Putamen (tissue), 1 donor: ENCODE measurements at regions not wholly inside any gene's neighbourhood (a gene's known extent, or its start where the extent isn't known, plus 50 kb on each side); places are given as distances from the start of the nearest gene placed in this dataset.

Experiments used
- DNase-seq: peaks from one replicate; pipeline ENCODE4 v3.0.0-alpha.2; 2016; ENCODE audit warnings: low spot score

DNA sequence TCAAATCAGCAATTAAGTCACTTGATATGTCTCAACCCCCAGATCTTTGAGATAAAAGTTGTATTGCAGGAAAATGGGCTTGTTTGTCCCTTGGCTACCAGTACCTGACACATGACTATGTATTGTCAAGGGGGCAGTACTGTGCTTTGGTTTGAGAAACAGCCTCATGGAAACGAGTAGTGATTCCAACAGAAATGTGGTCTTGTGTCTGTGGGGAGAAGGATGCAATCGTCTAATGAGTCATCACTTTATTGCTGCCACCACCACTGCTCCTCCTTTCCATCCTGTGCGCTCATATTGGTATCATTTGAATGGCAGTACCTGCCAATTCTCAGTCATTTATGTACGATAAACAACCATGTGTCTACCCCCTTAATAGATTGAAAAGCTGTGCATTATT lies 72.8 kb upstream of the ARHGAP5 start:
- DNase-seq: no peak

DNA sequence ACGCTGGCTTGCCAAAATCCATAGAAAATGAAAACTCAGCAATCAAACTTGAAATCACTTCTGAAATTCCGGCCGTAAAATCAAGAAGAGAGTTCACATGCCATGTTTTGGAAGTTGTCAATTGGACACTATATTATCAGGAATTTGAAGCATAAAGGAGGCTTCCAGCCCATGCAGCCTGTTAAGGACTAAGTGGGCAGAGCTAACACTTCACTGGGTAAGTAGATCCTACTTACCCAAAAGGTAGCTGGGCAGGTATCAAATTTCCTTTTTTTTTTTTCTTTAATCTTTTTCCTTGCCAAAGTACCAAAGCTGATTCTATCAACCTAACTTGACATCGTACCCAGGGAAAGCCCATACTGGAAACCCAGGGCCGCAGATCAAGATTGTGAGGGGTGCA lies 71.5 kb upstream of the ARHGAP5 start:
- DNase-seq: no peak

DNA sequence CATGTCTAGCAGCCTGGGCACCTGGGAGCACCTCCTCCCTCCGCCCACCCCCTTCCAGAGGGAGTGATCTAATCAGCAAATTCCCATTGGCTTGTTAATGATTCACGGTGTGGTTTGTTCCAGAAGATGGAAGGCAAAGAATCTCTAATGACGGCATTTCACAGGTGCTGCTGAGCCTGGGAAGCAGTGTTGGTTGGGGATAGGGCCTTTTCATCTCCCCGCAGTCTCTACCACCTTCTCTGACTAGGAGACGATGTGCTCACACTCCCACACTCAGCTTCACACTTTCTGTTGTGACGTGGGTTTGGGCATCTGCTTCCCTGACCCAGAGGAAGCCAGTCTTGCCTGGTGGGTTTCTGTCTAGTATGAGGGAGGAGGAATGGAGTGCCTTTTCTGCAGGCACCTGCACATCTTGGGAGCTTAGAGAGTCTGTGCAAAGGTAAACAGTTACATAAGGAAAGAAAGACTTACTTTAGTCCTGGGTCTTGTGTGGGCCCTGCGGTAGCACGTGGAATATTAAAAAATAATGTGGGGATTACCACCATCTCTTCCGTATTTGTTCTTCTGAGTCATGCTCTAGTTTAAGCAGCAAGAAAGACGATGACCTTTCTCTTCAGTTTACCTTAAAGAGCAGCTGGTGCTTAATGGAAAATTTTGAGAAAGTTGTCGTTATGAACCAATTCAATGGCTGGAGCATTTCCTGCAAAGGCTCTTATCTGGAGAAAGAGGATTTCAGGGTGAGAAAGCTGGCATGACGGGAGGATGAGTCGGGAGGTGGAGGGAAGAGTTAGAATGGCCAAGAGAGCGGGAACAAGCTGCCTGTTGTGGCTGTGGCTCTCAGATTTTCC lies 70.6 kb upstream of the ARHGAP5 start:
- no peak for DNase-seq

DNA sequence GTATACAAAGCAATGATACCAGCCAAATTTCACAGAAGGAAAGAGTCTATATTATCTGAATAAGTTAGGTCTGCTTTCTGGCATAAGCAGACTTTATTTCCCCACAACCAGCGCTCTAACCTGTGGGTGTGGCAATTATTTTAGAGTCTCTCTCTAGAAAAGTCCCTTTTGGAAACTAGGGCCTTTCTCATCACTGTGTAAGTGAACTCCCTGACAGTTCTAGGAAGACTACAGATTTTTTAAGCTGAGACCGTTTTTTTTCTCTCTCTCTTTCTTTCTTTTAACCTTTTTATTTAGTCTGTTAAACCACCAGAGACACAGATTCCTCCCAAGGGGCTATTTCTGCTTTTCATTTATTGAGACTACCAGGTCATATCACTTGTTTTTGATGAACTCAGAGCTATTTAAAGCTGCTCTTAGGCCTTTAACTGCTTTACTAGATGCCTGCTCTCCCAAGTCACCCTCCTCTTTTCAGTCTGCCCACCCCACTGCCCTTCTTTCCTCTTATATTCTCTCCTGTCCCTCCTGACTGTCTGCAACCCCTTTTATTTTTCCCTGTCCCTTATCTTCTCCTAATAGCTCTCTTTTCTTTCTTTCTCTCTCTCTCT lies 69.2 kb upstream of the ARHGAP5 start:
- DNase-seq: no peak

DNA sequence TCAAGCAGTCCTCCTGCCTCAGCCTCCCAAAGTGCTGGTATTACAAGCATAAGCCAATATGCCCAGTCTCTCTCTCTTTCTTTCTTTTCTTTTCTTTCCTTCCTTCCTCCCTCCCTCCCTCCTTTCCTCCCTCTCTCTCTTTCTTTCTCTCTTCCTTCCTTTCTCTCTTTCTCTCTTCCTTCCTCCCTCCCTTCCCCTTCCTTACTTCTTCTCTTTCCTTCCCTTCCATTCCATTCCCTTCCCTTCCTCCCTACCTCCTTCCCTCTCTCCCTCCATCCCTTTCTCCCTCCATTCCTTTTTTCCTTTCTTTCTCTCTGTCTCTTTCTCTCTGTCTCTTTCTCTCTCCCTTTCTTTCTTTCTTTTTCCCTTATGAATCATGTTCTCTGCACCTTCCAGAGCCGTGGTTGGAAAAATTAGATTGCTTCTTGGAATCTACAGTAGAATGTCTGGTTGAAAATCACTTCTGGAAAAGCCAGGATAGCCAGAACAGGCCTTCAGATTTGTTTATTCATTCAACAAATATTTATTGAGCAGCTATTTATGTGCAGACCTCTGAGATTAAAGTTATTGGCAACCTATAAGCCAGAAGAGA lies 68.4 kb upstream of the ARHGAP5 start:
- DNase-seq: no peak

DNA sequence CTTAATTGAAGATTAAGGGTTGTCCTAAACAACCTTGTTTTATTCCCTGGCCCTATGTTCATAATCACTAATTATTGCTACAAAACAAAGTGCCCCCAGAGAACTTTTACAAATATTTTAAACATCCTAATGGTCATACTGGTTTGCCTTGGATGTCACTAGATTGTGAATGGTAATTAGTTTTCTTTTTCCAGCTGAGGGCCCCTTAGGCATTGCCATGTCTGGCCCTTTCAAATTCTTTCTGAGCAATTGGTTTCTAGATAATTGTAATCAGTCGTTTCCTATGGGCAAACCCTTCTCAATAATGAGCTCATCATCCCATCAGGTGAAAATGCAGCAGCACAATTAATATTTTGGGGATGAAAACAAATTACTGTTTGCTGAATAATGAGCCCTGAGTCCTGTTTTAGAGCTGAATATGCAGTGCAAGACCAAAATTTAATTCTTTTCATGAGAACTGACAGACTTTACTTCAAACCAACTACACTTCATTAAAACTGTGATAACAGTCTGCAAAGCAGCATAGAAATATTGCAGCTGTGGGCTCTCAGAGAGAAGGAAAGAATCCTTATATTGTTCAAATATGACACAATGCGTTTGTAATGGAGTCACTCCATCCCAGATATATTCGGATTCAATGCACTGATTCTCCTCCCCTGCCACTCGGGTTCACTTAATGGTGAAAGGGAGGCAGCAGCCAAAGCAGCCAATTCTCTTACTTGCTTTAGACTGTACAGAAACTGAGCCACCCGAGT lies 67.7 kb upstream of the ARHGAP5 start:
- no peak for DNase-seq

- no peak for DNase-seq
Measured at GRCh38 chr14:32009976-32010581, 67.0 kb upstream of the ARHGAP5 start.

GRCh38 chr14:32010604-32011125 lies 66.4 kb upstream of the ARHGAP5 start:
- no peak for DNase-seq

DNA sequence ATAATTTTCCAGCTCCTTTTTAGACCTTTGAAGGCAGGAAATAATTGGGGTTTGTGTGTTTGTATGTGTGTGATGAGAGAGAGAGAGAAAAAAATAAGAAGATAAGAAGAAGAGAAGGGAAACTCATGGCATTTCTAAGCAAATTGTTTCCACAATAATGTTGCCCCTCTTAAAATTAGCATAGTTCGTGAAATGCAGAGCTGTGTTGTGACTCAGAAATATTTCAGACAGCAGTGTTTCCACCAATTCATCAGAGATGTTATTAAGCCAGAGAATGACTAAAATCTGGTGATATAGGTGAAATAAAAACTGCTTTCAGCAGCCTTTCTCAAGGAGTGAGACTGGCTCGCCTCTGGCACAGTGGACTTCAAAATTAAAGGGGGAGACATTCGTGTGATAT lies 65.9 kb upstream of the ARHGAP5 start:
- DNase-seq: no peak

- DNase-seq: no peak
Measured at GRCh38 chr14:32012062-32012461, 65.0 kb upstream of the ARHGAP5 start.

GRCh38 chr14:32012571-32012970 lies 64.5 kb upstream of the ARHGAP5 start:
- DNase-seq: no peak

GRCh38 chr14:32013083-32013482 lies 64.0 kb upstream of the ARHGAP5 start:
- no peak for DNase-seq

DNA sequence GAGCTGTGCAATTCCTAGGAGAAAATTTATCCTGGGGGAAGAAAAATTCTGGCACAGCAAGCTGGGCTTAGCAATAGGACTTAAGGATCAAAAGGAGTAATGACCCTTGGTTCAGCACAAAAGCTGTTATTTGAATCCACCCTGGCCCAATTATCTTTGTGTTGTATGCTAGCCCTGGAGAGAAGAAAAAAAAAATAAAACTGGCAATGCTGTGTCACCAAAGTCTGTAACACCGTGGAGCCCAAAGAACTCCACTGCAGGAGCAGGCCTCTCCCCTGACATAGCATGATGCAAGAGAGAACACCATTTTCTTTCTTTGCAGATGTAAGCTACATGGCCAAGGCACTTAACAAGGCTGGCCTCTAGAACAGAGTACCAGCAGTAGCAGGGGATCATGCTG lies 63.0 kb upstream of the ARHGAP5 start:
- no peak for DNase-seq

- no peak for DNase-seq
Measured at GRCh38 chr14:32014498-32014897, 62.6 kb upstream of the ARHGAP5 start.

GRCh38 chr14:32015166-32015565 lies 61.9 kb upstream of the ARHGAP5 start:
- DNase-seq: no peak

DNA sequence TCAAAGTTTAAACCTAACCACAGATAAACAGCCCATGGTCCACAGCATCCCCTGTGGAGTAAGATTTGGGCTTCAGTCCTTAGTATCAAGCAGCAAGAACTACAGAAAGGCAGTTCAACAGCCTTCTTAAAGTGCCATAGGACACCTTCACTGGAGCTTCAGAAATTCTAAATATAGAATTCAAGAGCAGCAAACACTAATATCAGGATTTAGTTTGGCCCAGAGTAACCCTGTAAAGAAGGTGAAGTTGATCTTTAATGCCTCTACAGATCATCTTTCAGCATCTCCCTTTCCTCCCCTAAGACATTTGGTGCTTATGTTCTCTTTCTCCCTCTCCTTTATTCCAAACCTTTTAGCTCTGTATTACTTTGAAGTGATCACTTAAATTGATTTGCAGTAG lies 59.5 kb upstream of the ARHGAP5 start:
- no peak for DNase-seq

GRCh38 chr14:32018391-32019092 lies 58.6 kb upstream of the ARHGAP5 start:
- DNase-seq: no peak

DNA sequence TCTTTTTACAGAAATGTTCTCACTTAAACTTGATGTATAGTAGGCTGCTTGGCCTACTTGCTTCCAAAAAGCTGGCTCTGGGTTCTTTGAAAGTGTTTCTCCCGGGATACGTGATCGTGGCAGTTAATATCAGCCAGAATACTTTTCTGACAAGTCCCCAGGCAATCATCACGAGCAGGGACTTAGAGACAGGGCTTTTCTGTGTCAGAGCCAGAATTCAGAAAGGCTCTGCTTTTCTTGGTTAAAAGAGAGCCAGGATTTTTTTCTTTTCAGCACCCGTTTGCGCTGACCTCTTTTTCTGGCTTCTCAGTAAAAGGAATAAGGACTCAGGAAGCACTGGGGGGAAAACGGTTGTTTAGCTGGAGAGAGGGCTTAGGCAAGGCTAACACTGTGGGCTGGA lies 57.8 kb upstream of the ARHGAP5 start:
- DNase-seq: peak; percentile 43

DNA sequence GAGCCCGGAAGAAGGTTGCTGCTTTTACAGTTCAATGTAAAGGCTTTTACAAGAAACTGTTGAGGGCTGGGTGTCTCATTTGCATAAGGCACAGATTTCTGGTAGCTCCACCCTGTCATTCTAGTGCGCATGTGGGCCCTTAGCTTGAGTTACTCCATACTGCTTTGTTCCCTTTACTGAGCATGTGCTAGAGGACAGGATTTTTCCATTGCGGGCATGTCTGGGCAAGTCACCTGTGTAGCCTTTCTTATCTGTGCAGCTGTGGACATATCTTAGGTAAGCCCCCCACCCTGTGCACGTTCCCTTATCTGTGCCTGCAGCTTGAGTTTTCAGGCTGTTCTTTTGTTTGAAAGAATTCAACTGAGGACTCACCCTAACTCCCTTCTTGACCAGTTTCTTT lies 56.2 kb upstream of the ARHGAP5 start:
- DNase-seq: no peak

DNA sequence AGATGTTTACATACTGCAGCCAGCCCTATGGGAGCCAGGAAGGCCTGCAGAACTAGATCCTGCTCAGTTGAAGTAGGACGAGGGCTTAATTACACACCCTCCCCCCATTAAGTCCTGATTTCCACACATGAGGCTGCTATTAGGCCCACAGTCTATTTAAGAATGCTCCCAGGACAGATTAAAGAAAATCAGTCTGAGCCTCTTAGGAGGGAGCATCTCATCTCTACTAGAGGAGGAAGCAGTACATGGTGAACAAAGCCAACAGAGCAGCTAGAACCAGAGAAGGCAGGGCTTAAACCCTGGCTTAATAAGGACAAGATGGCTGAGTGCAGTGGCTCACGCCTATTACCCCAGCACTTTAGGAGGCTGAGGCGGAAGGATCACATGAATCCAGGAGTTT lies 55.8 kb upstream of the ARHGAP5 start:
- no peak for DNase-seq

DNA sequence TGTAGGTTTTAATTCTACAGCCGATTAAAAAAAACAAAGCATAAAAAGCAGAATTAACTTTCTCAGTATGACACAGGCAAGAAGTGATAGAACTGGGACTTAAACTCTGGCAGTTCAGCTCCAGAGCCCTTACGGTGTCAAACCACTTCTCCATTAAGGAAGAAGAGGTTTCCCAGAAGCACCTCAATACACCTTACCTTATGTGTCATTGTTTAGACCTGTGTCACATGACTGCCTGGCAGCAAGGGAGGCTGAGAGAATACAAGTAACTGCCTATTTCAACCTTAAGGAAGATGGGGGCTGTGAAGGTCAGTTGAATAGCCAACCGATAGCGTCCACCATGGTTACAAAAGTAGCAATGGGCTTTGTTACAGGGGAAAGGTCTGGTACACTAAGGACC lies 54.6 kb upstream of the ARHGAP5 start:
- no peak for DNase-seq
